ENCODE measurements at regions not wholly inside any gene's neighbourhood (a gene's known extent, or its start where the extent isn't known, plus 50 kb on each side); places are given as distances from the start of the nearest gene placed in this dataset.

- DNase-seq: no peak
Measured at GRCh38 chr12:97276661-97277429, 185.8 kb upstream of the RMST start.

- peak; percentile 18 for DNase-seq
Measured at GRCh38 chr12:97283297-97283696, 179.3 kb upstream of the RMST start.

- no peak for DNase-seq
Measured at GRCh38 chr12:97288531-97288930, 174.1 kb upstream of the RMST start.

- no peak for DNase-seq
Measured at GRCh38 chr12:97292588-97292987, 170.0 kb upstream of the RMST start.

GRCh38 chr12:97293541-97293940 lies 169.1 kb upstream of the RMST start:
- no peak for DNase-seq

GRCh38 chr12:97299847-97300246 lies 162.8 kb upstream of the RMST start:
- DNase-seq: no peak

- DNase-seq: no peak
Measured at GRCh38 chr12:97300431-97300830, 162.2 kb upstream of the RMST start.

- no peak for DNase-seq
Measured at GRCh38 chr12:97300891-97301290, 161.7 kb upstream of the RMST start.

GRCh38 chr12:97301576-97301975 lies 161.0 kb upstream of the RMST start:
- no peak for DNase-seq

- no peak for DNase-seq
Measured at GRCh38 chr12:97305651-97306050, 157.0 kb upstream of the RMST start.

- no peak for DNase-seq
Measured at GRCh38 chr12:97306147-97306546, 156.5 kb upstream of the RMST start.

- peak; percentile 76 for DNase-seq
Measured at GRCh38 chr12:97308576-97309198, 153.9 kb upstream of the RMST start.

GRCh38 chr12:97309921-97310320 lies 152.7 kb upstream of the RMST start:
- DNase-seq: peak; percentile 9

- no peak for DNase-seq
Measured at GRCh38 chr12:97312570-97313135, 150.0 kb upstream of the RMST start.

- DNase-seq: no peak
Measured at GRCh38 chr12:97313471-97314190, 149.0 kb upstream of the RMST start.

- DNase-seq: no peak
Measured at GRCh38 chr12:97316321-97316720, 146.3 kb upstream of the RMST start.

- no peak for DNase-seq
Measured at GRCh38 chr12:97321621-97322020, 141.0 kb upstream of the RMST start.

- no peak for DNase-seq
Measured at GRCh38 chr12:97322388-97322787, 140.2 kb upstream of the RMST start.

- DNase-seq: no peak
Measured at GRCh38 chr12:97323154-97323553, 139.4 kb upstream of the RMST start.

GRCh38 chr12:97324471-97324870 lies 138.1 kb upstream of the RMST start:
- DNase-seq: no peak

GRCh38 chr12:97335115-97335514 lies 127.5 kb upstream of the RMST start:
- no peak for DNase-seq

- DNase-seq: no peak
Measured at GRCh38 chr12:97336900-97337751, 125.5 kb upstream of the RMST start.

- DNase-seq: no peak
Measured at GRCh38 chr12:97342130-97342529, 120.5 kb upstream of the RMST start.
